HCT116 (cell line): ENCODE measurements at regions not wholly inside any gene's neighbourhood (a gene's known extent, or its start where the extent isn't known, plus 50 kb on each side); places are given as distances from the start of the nearest gene placed in this dataset.

Experiments
- ATAC-seq: fragments of 200-7000 bp; cut with Tn5 transposase; 2 replicates; pipeline ENCODE4 v1.9.1; 2020; ENCODE audit warnings: mild to moderate bottlenecking, moderate library complexity
- BruUV-seq: library from RNA; stranded (reverse); fragments of 400-500 nt; replicated peaks from 2 replicates; lab custom pipeline; 2021; lab: Mats Ljungman, UMichigan
- CTCF ChIA-PET: fragments of 300-600 bp; sonication (Branson Sonifier 250); formaldehyde crosslinking; loops from one replicate; lab custom pipeline; 2021; ENCODE audit warnings: antibody characterized with exemption; lab: Charles Lee
- POLR2A ChIA-PET: fragments of 300-600, 350-600 bp; sonication (Branson Sonifier 250); formaldehyde crosslinking; loops from one replicate; lab custom pipeline; 2021; ENCODE audit warnings: antibody characterized with exemption; lab: Charles Lee
- RAD21 ChIA-PET, 2 experiments: fragments of 300-600 bp; sonication (Branson Sonifier 250); formaldehyde crosslinking; loops; one replicate each; lab custom pipeline; 2023; ENCODE audit warnings: low total read pairs in 2 of 2; ENCODE audit not compliant: uncharacterized antibody in 2 of 2, unreplicated experiment in 2 of 2, low non-redundant PET in 1 of 2; lab: Charles Lee
- DNase-seq: peaks from one replicate; pipeline ENCODE4 v3.0.0-alpha.2; 2010; ENCODE audit warnings: low read depth, low spot score
- H2AFZ ChIP-seq: fragments of 200-600 bp; shearing (Covaris generic), sonication (generic); 2 replicates; pipeline ENCODE4 v1.6.1; 2017; ENCODE audit warnings: low read depth, mixed run types, mixed read lengths, antibody characterized with exemption, low read length; ENCODE audit not compliant: poor library complexity, severe bottlenecking
- H3K27ac ChIP-seq: 2 replicates; pipeline ENCODE4 v1.5.1; 2012; ENCODE audit warnings: low read depth, low read length
- H3K27me3 ChIP-seq: fragments of 200-600 bp; sonication (generic); 2 replicates; pipeline ENCODE4 v1.6.1; 2016; ENCODE audit warnings: mixed run types, low read length, mixed read lengths; ENCODE audit not compliant: insufficient read depth
- H3K36me3 ChIP-seq, 2 experiments: fragments of 200-500 bp in 1 of 2; fragments of 200-600 bp in 1 of 2; sonication (Bioruptor generic) in 1 of 2; sonication (generic) in 1 of 2; 2 replicates each; pipeline versions ENCODE4 v1.5.1 to v1.6.1; 2014 to 2016; ENCODE audit warnings: low read length in 2 of 2, inconsistent platforms in 1 of 2, mixed read lengths in 1 of 2, mixed run types in 1 of 2; ENCODE audit not compliant: insufficient read depth in 2 of 2, control insufficient read depth in 1 of 2
- H3K4me1 ChIP-seq, 2 experiments: fragments of 200-600 bp in 1 of 2; sonication (generic) in 1 of 2; 2 replicates each; pipeline versions ENCODE4 v1.5.1 to v1.6.1; 2012 to 2017; ENCODE audit warnings: low read length in 2 of 2, inconsistent platforms in 1 of 2, mild to moderate bottlenecking in 1 of 2, mixed read lengths in 1 of 2, mixed run types in 1 of 2, moderate library complexity in 1 of 2; ENCODE audit not compliant: insufficient read depth in 2 of 2, control insufficient read depth in 1 of 2
- H3K4me2 ChIP-seq: fragments of 200-600 bp; sonication (generic); 2 replicates; pipeline ENCODE4 v1.6.1; 2017; ENCODE audit warnings: mixed run types, low read length, mixed read lengths
- H3K4me3 ChIP-seq, 2 experiments: fragments of 200-600 bp in 1 of 2; sonication (generic) in 1 of 2; replicated peaks in 1 of 2; 2 replicates each; pipeline ENCODE4 v1.5.1; 2011 to 2016; ENCODE audit warnings: low read length in 2 of 2, control low read depth in 1 of 2, low read depth in 1 of 2, mild to moderate bottlenecking in 1 of 2, mixed read lengths in 1 of 2, mixed run types in 1 of 2
- H3K79me2 ChIP-seq: fragments of 200-600 bp; sonication (generic); 2 replicates; pipeline ENCODE4 v1.6.1; 2017; ENCODE audit warnings: mild to moderate bottlenecking, mixed run types, low read length, moderate library complexity, mixed read lengths; ENCODE audit not compliant: insufficient read depth
- H3K9ac ChIP-seq: fragments of 200-600 bp; sonication (generic); 2 replicates; pipeline ENCODE4 v1.6.1; 2016; ENCODE audit warnings: low read length, mixed read lengths
- H3K9me2 ChIP-seq: fragments of 200-600 bp; sonication (generic), shearing (Covaris generic); 2 replicates; pipeline ENCODE4 v1.6.1; 2017; ENCODE audit warnings: mixed run types, mild to moderate bottlenecking, moderate library complexity; ENCODE audit not compliant: insufficient read depth
- H3K9me3 ChIP-seq, 2 experiments: fragments of 200-500 bp in 1 of 2; fragments of 200-600 bp in 1 of 2; sonication (Bioruptor generic) in 1 of 2; sonication (generic) in 1 of 2; 2 replicates each; pipeline ENCODE4 v1.6.1; 2014 to 2017; ENCODE audit warnings: low read length in 2 of 2, mixed read lengths in 2 of 2, inconsistent platforms in 1 of 2, low read depth in 1 of 2, mild to moderate bottlenecking in 1 of 2, mixed run types in 1 of 2, moderate library complexity in 1 of 2; ENCODE audit not compliant: control insufficient read depth in 1 of 2, insufficient read depth in 1 of 2
- H4K20me1 ChIP-seq: fragments of 200-600 bp; sonication (generic), shearing (Covaris generic); 2 replicates; pipeline ENCODE4 v1.6.1; 2017; ENCODE audit warnings: mixed run types, mild to moderate bottlenecking, moderate library complexity; ENCODE audit not compliant: insufficient read depth
- CBX3 ChIP-seq: IDR thresholded peaks from 2 replicates; pipeline ENCODE4 v1.6.1; 2012; ENCODE audit warnings: low read depth
- REST ChIP-seq: IDR thresholded peaks from 2 replicates; pipeline ENCODE4 v1.6.1; 2012; ENCODE audit warnings: low read depth
- SIN3A ChIP-seq: IDR thresholded peaks from 2 replicates; pipeline ENCODE4 v1.6.1; 2012; ENCODE audit warnings: low read depth
- SP1 ChIP-seq: IDR thresholded peaks from 2 replicates; pipeline ENCODE4 v1.6.1; 2012; ENCODE audit warnings: low read depth
- TCF7L2 ChIP-seq: IDR thresholded peaks from 2 replicates; pipeline ENCODE4 v1.7.0; 2011; ENCODE audit warnings: borderline replicate concordance, inconsistent platforms; ENCODE audit not compliant: insufficient read depth, insufficient read length; ENCODE audit errors: extremely low read depth
- YY1 ChIP-seq: IDR thresholded peaks from 2 replicates; pipeline ENCODE4 v1.6.1; 2011; ENCODE audit warnings: low read length, low read depth, moderate library complexity, mild to moderate bottlenecking; ENCODE audit not compliant: insufficient replicate concordance; ENCODE audit errors: extremely low read depth
- intact Hi-C: fragments of 100-400 bp; cut with micrococcal nuclease; formaldehyde crosslinking; loops from 2 replicates; pipeline ENCODE4 v1.10.0; 2022

- Histone ChIP-seq H3K9me2 (no peaks in the 10 kb centered on the region), H4K20me1 (no peaks in the 10 kb centered on the region)
Observed at GRCh38 chr4:63831590-63832155, 577.6 kb downstream of the TECRL start.

More at GRCh38 chr4:63831590-63832155, 577.6 kb downstream of the TECRL start:
- Histone ChIP-seq H3K79me2 (no peaks in the 10 kb centered on the region), H3K27me3 (no peaks in the 10 kb centered on the region), H3K4me2 (no peak overlapping the region), H3K9ac (no peak overlapping the region), H3K9me3 (no peaks in the 10 kb centered on the region; a peak in 1 of 4 replicates), H3K4me3 (no peak overlapping the region), H3K36me3 (no peaks in the 10 kb centered on the region), H3K4me1 (no peaks in the 10 kb centered on the region), H2AFZ (no peak overlapping the region), H3K27ac (no peak overlapping the region)
- intact Hi-C loops = no loop called here
- DNase-seq = no peak
- ChIA-PET RAD21 (no interaction called here), CTCF (no interaction called here), POLR2A (no interaction called here)
- TF ChIP-seq SP1 (no peak), CBX3 (no peak), YY1 (no peak), SIN3A (no peak), REST (no peak), TCF7L2 (no peak)
- ATAC-seq = no peak
- no TSS peak for BruUV-seq
